ENCODE measurements at regions not wholly inside any gene's neighbourhood (a gene's known extent, or its start where the extent isn't known, plus 50 kb on each side); places are given as distances from the start of the nearest gene placed in this dataset.
"Not testable (repeated sequence)": the region's sequence is repeated elsewhere in the genome, so short reads cannot be mapped to it uniquely, and the experiment has no call there.

- no peak for DNase-seq
Measured at GRCh38 chr16:63169100-63169499, 1132.9 kb upstream of the CDH8 start.

GRCh38 chr16:63157818-63158217 lies 1121.6 kb upstream of the CDH8 start:
- no peak for DNase-seq

GRCh38 chr16:63146251-63146650 lies 1110.0 kb upstream of the CDH8 start:
- no peak for DNase-seq

GRCh38 chr16:63145411-63145810 lies 1109.2 kb upstream of the CDH8 start:
- DNase-seq, result no peak

- DNase-seq, result no peak
Measured at GRCh38 chr16:63135069-63135468, 1098.8 kb upstream of the CDH8 start.

DNA sequence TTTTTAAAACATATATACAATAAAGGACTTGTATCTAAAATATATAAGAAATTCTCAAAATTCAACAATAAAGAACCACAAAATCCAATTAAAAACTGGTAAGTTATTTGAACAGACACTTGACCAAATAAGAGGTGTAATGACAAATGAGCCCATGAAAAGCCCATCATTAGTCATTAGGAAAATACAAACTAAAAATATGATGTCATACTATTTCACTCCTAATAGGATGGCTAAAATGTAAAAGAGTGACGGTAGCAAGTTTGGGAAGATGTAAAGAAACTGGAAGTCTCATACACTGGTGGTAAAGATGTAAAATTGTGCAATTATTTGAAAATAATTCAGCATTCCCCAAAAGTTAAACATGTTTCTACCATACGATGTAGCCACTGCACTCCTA lies 1095.3 kb upstream of the CDH8 start:
- no peak for DNase-seq

DNA sequence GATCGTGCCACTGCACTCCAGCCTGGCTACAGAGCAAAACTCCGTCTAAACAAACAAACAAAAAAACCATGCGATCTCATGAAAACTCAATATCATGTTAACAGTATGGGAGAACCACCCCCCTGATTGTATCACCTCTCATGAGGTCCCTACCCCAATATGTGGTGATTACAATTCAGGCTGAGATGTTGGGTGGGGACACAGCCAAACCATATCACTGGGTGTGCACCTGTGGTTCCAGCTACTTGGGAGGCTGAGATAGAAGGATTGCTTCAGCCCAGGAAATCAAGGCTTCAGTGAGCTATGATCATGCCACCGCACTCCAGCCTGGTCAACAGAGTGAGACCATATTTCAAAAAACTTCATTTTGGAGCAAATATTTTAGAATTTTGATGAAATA lies 1094.7 kb upstream of the CDH8 start:
- DNase-seq, result no peak

GRCh38 chr16:63129411-63130125 lies 1093.3 kb upstream of the CDH8 start:
- no peak for DNase-seq

GRCh38 chr16:63119905-63120304 lies 1083.7 kb upstream of the CDH8 start:
- not testable (repeated sequence) for DNase-seq

GRCh38 chr16:63100082-63100481 lies 1063.8 kb upstream of the CDH8 start:
- no peak for DNase-seq

- no peak for DNase-seq
Measured at GRCh38 chr16:63096857-63097256, 1060.6 kb upstream of the CDH8 start.

- DNase-seq, result no peak
Measured at GRCh38 chr16:63092736-63093135, 1056.5 kb upstream of the CDH8 start.

DNA sequence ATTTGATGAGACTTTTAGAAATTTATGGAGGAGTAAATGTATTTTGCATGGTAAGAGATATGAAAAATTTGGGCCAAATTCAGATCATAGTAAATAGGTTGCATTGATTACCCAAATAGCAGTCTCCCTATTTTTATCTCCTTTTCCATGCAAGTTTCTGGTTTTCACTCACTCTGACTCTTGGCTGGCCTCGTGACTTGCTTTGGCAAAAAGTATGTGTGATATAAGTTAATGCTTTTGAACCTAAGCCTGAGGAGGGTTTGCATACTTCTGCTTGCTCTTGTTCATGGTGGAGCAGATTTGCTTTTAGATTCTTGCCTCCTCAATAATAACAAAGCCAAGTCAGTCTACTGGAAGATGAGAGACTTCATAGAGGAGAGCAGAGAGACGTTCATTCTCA lies 1045.9 kb upstream of the CDH8 start:
- DNase-seq, result no peak

DNA sequence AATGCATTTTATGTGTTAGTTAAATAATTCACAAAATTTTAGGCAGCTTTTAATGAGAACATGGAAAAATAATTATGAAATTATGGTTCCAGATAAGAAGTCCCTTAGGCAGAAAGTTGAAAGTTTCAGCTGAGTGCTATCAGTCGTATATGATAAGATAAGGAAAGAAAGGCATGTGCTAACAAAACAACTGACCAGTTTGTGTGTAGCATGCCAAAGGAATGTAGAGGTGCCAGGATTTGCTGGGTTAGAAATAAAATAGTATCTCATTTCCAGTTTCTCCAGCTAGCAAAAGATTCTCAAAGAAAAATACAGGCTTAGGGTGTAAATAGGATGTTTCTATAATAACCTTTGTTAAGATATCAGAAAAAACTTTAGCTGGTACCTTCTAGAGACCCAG lies 1044.5 kb upstream of the CDH8 start:
- no peak for DNase-seq

- DNase-seq, result no peak
Measured at GRCh38 chr16:63069047-63069446, 1032.8 kb upstream of the CDH8 start.

DNA sequence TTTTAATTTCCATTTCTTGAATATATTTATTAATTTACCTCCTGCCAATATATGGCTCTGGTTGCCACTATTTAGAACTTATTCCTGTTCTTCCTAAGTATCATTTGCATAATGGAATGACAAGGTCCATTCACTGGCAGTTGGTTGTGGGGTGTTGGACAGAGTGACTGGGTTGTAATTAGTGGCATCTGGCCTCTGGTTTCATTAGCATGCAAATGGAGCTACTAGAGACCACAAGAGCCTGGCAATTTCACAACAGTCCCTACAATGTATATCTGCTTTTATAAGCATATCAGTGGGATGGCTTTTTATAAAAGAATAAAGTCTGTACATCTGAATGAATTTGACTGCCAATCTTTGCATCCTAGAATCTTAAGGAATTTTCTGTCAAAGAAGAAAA lies 1030.9 kb upstream of the CDH8 start:
- no peak for DNase-seq

GRCh38 chr16:63066552-63066951 lies 1030.3 kb upstream of the CDH8 start:
- no peak for DNase-seq

DNA sequence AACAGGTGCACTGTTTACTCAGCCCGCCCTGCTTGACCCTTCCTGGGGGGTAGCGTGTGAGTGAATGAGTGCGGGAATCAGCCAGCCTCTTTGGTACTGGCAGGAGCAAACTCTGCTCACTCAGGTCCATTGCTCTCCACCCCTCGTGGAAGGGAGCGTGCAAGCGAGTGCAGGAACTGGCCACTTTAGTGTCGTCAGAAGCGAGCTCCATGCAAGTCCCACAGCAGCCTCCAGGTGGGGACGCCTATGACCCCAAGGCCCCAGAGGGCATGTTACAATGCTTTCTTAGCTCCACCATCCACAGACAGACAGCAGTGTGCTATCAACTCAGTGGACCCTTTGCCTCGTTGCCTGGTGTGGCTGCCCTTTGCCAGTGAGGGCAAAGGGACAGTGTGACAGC lies 1025.1 kb upstream of the CDH8 start:
- no peak for DNase-seq

DNA sequence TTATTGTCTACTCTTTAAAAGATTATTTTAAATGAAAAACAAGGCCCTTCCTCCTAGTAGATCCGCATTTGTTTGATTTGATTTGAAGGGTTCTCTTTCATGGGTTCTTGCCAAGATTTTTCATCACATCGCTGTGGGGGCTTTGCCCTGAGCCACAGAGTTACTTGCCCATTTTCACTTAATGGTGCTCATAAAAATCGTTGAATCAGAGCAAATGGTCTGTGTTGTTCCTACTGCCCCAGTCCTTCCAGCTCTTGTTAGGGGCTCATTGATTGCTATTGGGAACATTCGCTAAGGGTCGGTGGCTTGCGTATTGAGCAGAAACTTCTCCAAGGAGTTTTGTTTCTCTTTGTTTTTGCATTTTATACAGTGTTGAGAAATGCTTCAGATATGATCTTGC lies 1023.4 kb upstream of the CDH8 start:
- no peak for DNase-seq

DNA sequence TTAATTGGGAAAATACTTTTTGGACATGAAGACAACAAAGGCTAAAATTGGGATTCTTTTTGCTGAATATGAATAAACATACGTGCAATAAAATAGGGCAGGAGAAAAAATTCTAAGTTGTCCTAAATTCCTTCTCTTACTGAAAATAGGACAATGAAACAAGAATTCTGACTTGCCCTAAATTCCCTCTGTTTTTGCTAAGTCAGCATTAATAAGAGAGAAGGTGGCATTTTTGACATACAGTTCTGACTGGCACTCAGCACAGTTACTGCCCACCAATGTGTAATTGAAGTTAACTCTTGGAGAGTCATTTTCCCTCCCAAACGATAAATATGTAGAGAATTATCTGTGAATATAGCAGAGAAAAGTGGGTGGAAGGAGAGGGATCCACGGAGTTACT lies 1021.1 kb upstream of the CDH8 start:
- no peak for DNase-seq

GRCh38 chr16:63050391-63050790 lies 1014.2 kb upstream of the CDH8 start:
- DNase-seq, result no peak

DNA sequence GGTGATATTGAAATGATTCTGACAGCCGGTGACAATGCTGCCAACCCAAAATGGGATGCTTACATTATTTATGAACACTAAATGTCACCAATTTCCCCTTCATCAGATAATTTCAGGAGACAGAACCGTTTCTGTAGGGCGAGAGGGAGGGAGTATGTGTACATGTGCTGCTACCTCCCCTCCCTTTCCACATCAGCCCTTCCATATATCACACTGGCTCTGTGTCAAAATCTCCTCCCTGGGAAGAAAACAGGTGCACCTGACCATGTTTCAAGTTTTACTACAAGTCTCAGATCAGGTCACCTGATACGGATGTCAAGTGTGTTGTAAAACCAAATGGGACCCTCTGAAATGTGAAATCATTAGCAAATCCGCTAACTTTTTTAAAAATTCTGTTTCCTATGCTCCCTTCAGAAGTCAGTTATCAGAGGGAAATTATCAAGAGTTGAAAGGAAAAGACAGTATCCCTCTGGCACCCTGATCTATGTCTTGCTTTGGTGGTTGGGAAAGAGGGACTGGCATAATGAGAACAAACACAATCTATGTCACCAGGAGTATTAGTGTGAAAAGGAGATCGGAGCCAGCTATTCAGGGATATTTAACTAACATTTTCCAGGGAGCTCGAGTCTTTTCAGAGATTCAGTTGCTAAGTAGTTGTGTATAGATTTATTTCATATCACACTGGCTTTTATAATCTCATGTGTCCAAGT lies 1002.3 kb upstream of the CDH8 start:
- no peak for DNase-seq

- no peak for DNase-seq
Measured at GRCh38 chr16:63037761-63038396, 1001.6 kb upstream of the CDH8 start.

DNA sequence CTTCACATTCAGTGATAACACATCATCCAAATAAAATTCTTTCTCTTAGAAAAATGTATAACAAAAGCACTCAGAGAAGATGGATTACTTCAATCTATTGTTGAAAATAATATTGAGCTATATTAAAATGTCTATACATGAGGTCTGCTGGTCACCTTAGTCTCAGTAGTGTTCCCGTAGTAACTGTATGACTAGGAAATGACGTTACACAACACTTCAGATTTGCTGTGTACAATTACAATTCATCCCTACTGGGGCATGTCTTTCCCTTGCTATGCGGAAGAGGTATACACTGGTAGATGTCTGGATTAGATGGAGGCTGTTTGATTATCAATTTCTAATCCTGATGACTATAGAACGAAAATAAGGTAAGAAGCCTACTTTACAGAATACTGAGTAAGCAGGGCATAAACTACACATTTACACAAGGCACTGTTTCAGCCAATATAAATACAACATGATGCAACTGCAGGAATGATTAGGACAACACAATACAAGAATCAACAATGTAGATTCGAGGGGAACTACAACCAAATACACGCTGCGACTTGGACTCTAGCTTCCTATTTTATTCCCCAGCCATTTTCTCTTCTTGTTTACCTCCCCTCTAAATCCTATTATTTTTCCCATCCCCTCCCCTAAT lies 982.5 kb upstream of the CDH8 start:
- no peak for DNase-seq
